Pancreas (tissue), 10 donors: ENCODE measurements at regions not wholly inside any gene's neighbourhood (a gene's known extent, or its start where the extent isn't known, plus 50 kb on each side); places are given as distances from the start of the nearest gene placed in this dataset.

Source experiments
- ATAC-seq, 4 donors: fragments of 200-7000 bp; cut with Tn5 transposase; one replicate each; pipeline versions ENCODE4 v1.8.0 to v1.9.1; 2020; ENCODE audit warnings: mild to moderate bottlenecking in 4 of 4, moderate library complexity in 4 of 4
- DNase-seq, 6 donors: peaks; one replicate each; pipeline ENCODE4 v3.0.0-alpha.2; 2020
- FAIRE-seq: peaks from 2 replicates; lab custom pipeline; 2012; peaks lifted over from hg19 to GRCh38; lab: Jason Lieb, UNC
- H3K27ac ChIP-seq, 4 donors: fragments of 200-600 bp; sonication (generic); 1 replicate in 3 of 4; 2 replicates in 1 of 4; pipeline versions ENCODE4 v1.5.0 to v1.8.0; 2020
- H3K27me3 ChIP-seq, 4 donors: fragments of 200-600 bp; one replicate each; pipeline ENCODE4 v1.8.0; 2021
- H3K36me3 ChIP-seq, 3 donors: fragments of 200-600 bp; sonication (generic) in 1 of 3; one replicate each; pipeline versions ENCODE4 v1.5.0 to v1.8.0; 2020 to 2021
- H3K4me1 ChIP-seq, 3 donors: fragments of 200-600 bp; one replicate each; pipeline ENCODE4 v1.8.0; 2021
- H3K4me3 ChIP-seq, 4 donors: fragments of 200-600 bp; sonication (generic) in 2 of 4; one replicate each; pipeline versions ENCODE4 v1.5.0 to v1.8.0; 2020 to 2021
- H3K9me3 ChIP-seq, 4 donors: fragments of 200-600 bp; one replicate each; pipeline ENCODE4 v1.8.0; 2021
- CTCF ChIP-seq, 4 donors: fragments of 200-600 bp; sonication (generic) in 3 of 4; IDR thresholded peaks; one replicate each; pipeline versions ENCODE4 v1.5.0 to v1.8.0; 2021; ENCODE audit warnings: antibody characterized with exemption in 4 of 4
- WGBS, 2 donors: extraction: QIAGEN DNeasy Blood & Tissue Kit; methylation state at CpG; one replicate each; pipeline ENCODE4 v1.1.7; 2013; 5-methylcytosine and 5-hydroxymethylcytosine counted together
- intact Hi-C, 3 donors: fragments of 100-400 bp; cut with DNase I; formaldehyde crosslinking; loops; one replicate each; pipeline versions ENCODE4 v1.11.1 to v1.14.2; 2022
- donor health status: healthy with polysubstance abuse.
- donor health status: DM: no; HTN: no; CAD: no; lungs with moderate emphysema.
- donor health status: DM: no; HTN: no; CAD: no.
- donor health status: control.
- donor health status: control.
- donor health status: Bipolar disorder and iron deficiency.
- donor health status: DM: yes; HTN: yes; CAD: no.
- donor health status: DM: no; HTN: no; CAD: no.
- donor health status: DM: no; HTN: no; CAD: no.
- donor health status: DM: yes; HTN: yes; CAD: no.

- Histone ChIP-seq H3K4me3 (no peak overlapping the region), H3K27ac (no peak overlapping the region), H3K4me1 (no peaks in the 10 kb centered on the region), H3K27me3 (no peaks in the 10 kb centered on the region), H3K36me3 (no peaks in the 10 kb centered on the region), H3K9me3 (no peaks in the 10 kb centered on the region)
- ATAC-seq = no peak
- DNase-seq = no peak
- TF ChIP-seq CTCF (IDR thresholded peaks at IDR 0.05) = no peak
- intact Hi-C loops = no loop called here
- FAIRE-seq = no peak
Measured at GRCh38 chr11:110985547-110985946, 260.0 kb upstream of the POU2AF2 start.

DNA sequence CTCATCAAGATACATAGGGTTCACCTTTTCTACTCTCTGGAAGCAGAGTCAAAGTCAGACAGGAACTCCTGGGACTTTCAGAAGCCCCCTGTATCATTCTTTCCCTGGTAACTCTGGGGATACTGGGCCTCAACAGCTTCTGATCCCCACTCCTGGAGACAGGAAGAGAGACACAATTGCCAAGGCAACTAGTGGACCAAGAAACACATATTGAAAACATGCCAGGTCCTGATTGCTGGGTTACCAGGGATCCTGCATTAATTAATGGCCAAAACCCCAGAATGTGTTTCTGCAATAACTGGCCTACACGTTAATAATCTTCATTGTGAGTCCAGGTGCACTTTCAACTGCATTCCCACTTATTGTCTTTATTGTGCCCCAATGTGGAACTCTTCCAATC is 260.8 kb upstream of the POU2AF2 start:
- H3K4me1 ChIP-seq = no peaks in the 10 kb centered on the region
- no peaks in the 10 kb centered on the region for H3K27me3 ChIP-seq
- DNase-seq (no peak), ATAC-seq (no peak), FAIRE-seq (no peak)
- no peak overlapping the region for H3K4me3 ChIP-seq
- no peaks in the 10 kb centered on the region for H3K9me3 ChIP-seq
- no peak overlapping the region for H3K27ac ChIP-seq
- TF ChIP-seq CTCF (IDR thresholded peaks at IDR 0.05) = no peak
- intact Hi-C loops = no loop called here
- H3K36me3 ChIP-seq = no peaks in the 10 kb centered on the region
- 42 to 57% methylated on average over 1 of the region's 1 CpG for WGBS, 2 donors

- Histone ChIP-seq H3K27me3 (no peaks in the 10 kb centered on the region), H3K4me1 (no peaks in the 10 kb centered on the region), H3K27ac (no peak overlapping the region), H3K36me3 (no peaks in the 10 kb centered on the region), H3K4me3 (no peak overlapping the region), H3K9me3 (no peaks in the 10 kb centered on the region)
- TF ChIP-seq CTCF (IDR thresholded peaks at IDR 0.05) = no peak
- WGBS, 2 donors = 62 to 65% methylated on average over 2 of the region's 2 CpGs
- FAIRE-seq (no peak), ATAC-seq (no peak), DNase-seq (no peak)
- intact Hi-C loops = no loop called here
Measured at GRCh38 chr11:110984147-110984546, 261.4 kb upstream of the POU2AF2 start.

DNA sequence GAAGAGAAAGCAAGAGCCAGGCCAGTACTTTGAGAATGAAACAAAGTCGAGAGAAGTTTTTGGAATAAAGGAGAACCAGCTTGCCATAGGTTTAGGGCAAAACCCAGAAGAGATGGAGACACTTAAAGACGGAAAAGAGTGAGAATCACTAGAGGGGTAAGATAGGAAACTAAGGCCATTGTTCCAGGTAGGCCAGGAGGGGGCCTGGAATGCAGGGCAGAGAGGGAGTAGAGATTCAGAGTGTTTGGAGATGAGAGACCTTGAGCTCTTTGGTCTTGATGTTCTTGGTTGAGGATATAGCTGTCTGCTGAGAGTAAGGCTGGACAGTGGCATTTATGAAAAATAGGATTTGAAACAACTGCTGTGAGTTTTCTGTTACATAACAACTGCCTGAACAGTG is 263.3 kb upstream of the POU2AF2 start:
- TF ChIP-seq CTCF (IDR thresholded peaks at IDR 0.05) = no peak
- H3K27ac ChIP-seq = no peak overlapping the region
- FAIRE-seq = no peak

GRCh38 chr11:110979696-110980095 is 265.8 kb upstream of the POU2AF2 start:
- Histone ChIP-seq H3K27me3 (no peaks in the 10 kb centered on the region), H3K36me3 (no peaks in the 10 kb centered on the region), H3K9me3 (no peaks in the 10 kb centered on the region), H3K27ac (no peak overlapping the region), H3K4me3 (no peak overlapping the region), H3K4me1 (no peaks in the 10 kb centered on the region)
- TF ChIP-seq CTCF (IDR thresholded peaks at IDR 0.05) = no peak
- WGBS, 2 donors = 54 to 69% methylated on average over 1 of the region's 1 CpG
- intact Hi-C loops = no loop called here
- no peak for FAIRE-seq
- DNase-seq = no peak
- no peak for ATAC-seq

More for the DNA sequence above, 263.3 kb upstream of the POU2AF2 start:
- no peaks in the 10 kb centered on the region for H3K36me3 ChIP-seq
- DNase-seq (no peak), ATAC-seq (no peak)
- intact Hi-C loops = no loop called here
- no peaks in the 10 kb centered on the region for H3K4me1 ChIP-seq
- 68 to 78% methylated on average over 2 of the region's 2 CpGs for WGBS, 2 donors
- no peaks in the 10 kb centered on the region for H3K27me3 ChIP-seq
- no peak overlapping the region for H3K4me3 ChIP-seq
- no peaks in the 10 kb centered on the region for H3K9me3 ChIP-seq
